ENCODE measurements at regions not wholly inside any gene's neighbourhood (a gene's known extent, or its start where the extent isn't known, plus 50 kb on each side); places are given as distances from the start of the nearest gene placed in this dataset.
"Not testable (repeated sequence)": the region's sequence is repeated elsewhere in the genome, so short reads cannot be mapped to it uniquely, and the experiment has no call there.

DNA sequence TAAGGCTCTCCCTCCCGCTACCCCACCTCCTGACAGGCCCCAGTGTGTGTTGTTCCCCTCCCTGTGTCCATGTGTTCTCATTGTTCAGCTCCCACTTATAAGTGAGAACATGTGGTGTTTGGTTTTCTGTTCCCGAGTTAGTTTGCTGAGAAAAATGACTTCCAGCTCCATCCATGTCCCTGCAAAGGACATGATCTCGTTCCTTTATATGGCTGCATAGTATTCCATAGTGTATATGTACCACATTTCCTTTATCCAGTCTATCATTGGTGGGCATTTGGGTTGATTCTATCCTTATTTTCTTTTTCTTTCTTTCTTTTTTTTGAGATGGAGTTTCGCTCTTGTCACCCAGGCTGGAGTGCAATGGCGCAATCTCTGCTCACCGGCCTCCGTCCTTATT, 57.8 kb upstream of the RASSF3 start:
- in situ Hi-C loops (cut with HindIII; ENCODE audit: low pct_unique_long_range_greater_than_20kb, low sequenced_read_pairs); DNase-seq (ENCODE audit: low read depth, low spot score): not testable (repeated sequence)

- in situ Hi-C loops (cut with HindIII; ENCODE audit: low pct_unique_long_range_greater_than_20kb, low sequenced_read_pairs); DNase-seq (ENCODE audit: low read depth, low spot score): not testable (repeated sequence)
Observed at GRCh38 chr12:64553689-64554088, 56.6 kb upstream of the RASSF3 start.

- in situ Hi-C loops (cut with HindIII; ENCODE audit: low pct_unique_long_range_greater_than_20kb, low sequenced_read_pairs) = no loop called here
- DNase-seq (ENCODE audit: low read depth, low spot score) = no peak
Observed at GRCh38 chr12:64556231-64556630, 54.1 kb upstream of the RASSF3 start.

- no peak for DNase-seq (ENCODE audit: low read depth, low spot score)
- in situ Hi-C loops (cut with HindIII; ENCODE audit: low pct_unique_long_range_greater_than_20kb, low sequenced_read_pairs) = no loop called here
Observed at GRCh38 chr12:64558754-64559153, 51.5 kb upstream of the RASSF3 start.

DNA sequence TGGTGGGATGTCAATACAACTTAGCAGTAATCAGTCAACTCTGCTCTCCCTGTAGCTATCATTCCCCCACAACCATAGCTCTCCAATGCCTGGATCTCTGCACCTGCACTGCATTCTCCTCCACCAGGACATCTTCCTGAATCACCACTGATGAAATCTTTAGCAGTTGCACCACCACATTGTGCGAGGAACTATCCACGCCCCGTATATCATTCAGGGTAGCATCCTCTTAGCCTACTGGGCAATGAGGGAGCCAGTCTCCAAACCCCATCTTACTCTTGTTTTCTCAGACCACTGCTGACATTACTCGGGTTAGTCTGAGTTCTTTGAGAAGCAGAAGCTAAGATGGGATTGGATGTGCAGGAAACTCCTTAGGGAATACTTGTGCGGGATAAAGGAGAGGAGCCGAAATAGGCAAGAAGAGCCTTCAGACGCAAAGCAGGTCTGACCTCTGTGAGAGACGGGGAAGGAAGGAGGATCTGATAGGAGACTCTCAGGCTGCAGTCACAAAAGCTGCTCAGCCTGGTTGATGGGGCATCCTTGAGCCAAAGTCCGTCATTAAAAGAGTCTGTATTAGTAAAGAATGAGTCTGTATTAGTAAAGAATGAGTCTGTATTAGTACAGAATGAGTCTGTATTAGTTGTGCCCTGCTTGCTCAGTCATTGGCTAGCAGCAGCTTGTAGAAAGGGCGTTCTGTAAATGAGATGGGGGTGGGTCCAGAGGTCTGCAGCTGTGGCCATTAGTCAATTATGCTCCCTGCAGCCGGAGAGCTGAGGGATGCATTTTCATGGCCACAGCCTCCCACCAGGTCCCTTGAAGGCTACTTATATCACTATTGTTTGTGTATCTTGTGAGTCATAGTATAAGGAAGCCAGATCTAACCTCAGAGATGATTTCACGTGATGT, 49.6 kb upstream of the RASSF3 start:
- in situ Hi-C loops (cut with HindIII; ENCODE audit: low pct_unique_long_range_greater_than_20kb, low sequenced_read_pairs) = no loop called here
- DNase-seq (ENCODE audit: low read depth, low spot score) = peak; percentile 33

All from SK-MEL-5 (cell line).